CD4-positive, alpha-beta T cell treated with Interleukin-21 for 1 hour (primary cell): ENCODE measurements at regions not wholly inside any gene's neighbourhood (a gene's known extent, or its start where the extent isn't known, plus 50 kb on each side); places are given as distances from the start of the nearest gene placed in this dataset.
"Not testable (repeated sequence)": the region's sequence is repeated elsewhere in the genome, so short reads cannot be mapped to it uniquely, and the experiment has no call there.

Source experiments
- DNase-seq: peaks from one replicate; pipeline ENCODE4 v3.0.0-alpha.2; 2020

DNA sequence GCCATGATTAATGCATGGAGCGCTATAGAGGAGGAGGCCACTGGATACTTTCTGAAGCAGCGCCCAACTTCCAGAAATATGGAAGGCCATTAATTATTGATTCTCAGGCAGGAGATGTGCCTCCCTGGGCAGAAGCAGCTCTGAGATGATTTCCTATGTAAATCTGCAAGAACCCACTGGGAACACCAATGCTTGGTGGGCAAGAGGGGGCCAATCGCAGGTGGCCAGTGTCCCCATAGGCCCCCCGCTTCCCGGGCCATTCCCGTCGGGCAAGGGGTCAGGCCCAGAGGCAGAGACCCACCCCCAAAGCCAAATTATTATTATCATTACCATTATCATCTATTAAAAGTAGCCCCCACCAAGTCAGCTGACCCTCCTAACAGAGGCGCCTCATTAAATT is 288.0 kb upstream of the TLE3 start:
- no peak for DNase-seq

DNA sequence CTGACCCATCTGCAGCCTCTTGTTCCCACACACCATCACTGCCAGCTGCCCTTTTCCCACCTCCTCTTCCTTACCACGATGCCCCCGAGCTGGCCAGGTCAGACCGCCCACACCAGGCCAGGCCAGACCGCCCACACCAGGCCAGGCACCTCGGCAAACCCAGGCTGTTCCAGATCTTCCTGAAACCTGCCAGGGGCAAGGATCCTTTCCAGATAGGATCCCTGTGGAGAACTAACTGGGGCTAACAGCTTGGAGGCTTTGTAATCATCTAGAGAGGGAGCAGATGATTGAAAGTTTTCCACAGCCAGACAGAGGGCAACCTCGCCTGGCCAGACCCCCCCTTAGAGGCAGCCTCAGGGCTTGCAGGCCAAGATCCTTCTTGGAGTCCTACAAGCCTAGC is 287.3 kb upstream of the TLE3 start:
- DNase-seq, result no peak

GRCh38 chr15:70383856-70384255 is 286.1 kb upstream of the TLE3 start:
- no peak for DNase-seq

DNA sequence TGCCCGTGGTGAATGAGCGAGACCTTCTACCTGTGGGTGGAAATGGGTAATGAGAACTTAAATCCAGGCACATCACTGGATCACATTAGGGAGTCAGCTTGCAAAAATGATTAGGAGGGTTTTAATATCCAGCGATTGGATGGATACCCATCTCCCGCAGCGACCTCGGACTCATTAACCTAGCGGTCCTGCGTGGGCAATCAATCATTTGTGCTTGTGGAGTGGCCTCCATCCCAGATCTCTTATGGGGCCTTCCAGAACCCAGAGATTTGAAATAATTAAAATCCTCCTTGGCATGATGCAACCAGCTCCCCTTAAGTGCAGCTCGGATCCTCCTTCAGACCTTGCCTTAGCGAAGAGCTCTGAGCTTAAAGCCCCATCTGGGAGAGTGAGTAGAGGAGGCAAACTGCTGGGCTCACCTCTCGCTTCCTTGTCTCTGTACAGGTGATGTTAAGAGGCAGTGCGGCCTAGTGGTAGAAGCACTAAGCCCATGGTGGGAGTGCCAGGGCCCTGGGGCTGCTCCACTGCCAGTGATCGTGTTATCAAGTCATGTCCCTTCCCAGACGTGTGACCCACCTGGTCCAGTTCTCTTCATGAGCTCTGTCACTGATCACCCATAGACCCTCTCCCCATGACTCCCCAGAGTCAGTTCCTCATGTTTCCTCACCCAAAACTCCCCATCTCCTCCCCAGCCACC is 285.2 kb upstream of the TLE3 start:
- DNase-seq, result no peak

GRCh38 chr15:70382009-70382749 is 284.5 kb upstream of the TLE3 start:
- no peak for DNase-seq

DNA sequence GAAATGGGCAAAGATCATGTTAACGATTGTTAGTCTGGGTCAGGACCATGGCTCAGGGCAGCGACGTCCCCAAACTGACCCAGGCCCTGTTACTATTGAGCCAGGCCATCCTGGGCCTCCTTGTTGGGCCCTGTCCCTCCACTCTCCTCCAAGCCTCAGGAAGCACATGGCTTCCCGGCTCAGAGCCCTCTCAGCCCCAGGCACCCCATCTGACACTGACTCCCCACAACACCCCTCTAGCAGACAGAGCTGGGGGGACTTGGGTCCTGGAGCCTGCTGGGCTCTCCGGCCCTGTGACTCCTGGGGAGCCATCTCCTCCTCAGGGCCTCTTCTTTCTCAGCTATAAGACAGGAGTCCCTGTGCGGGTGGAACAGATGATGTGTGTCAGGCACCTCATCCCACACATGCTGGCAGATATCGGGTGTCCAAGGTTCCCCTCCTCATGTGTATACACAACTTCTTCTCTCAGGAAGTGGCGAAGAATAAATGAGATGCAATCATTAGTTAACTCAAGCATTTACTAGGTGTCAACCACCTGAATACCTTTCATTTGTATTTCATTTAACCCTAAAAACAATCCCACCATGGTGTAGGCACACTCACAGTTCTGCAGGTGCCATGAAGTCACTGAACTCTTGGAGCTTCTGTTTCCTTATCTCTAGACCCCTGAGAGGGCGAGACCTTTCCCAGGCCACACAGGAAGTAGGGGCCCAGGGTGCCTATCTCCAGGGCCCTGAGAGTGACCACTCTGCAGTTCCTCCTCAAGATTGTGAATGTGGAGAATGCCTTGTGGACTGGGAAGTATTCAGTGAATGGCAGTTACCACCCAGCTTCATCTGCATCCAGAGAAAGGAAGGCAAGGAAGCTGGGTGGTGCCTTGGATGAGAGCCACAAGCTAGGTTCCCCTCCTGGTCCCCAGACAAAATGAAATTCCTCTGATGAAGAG is 282.5 kb upstream of the TLE3 start:
- DNase-seq, result no peak

GRCh38 chr15:70379134-70379533 is 281.4 kb upstream of the TLE3 start:
- DNase-seq, result no peak

- no peak for DNase-seq
Observed at GRCh38 chr15:70378126-70379031, 280.7 kb upstream of the TLE3 start.

DNA sequence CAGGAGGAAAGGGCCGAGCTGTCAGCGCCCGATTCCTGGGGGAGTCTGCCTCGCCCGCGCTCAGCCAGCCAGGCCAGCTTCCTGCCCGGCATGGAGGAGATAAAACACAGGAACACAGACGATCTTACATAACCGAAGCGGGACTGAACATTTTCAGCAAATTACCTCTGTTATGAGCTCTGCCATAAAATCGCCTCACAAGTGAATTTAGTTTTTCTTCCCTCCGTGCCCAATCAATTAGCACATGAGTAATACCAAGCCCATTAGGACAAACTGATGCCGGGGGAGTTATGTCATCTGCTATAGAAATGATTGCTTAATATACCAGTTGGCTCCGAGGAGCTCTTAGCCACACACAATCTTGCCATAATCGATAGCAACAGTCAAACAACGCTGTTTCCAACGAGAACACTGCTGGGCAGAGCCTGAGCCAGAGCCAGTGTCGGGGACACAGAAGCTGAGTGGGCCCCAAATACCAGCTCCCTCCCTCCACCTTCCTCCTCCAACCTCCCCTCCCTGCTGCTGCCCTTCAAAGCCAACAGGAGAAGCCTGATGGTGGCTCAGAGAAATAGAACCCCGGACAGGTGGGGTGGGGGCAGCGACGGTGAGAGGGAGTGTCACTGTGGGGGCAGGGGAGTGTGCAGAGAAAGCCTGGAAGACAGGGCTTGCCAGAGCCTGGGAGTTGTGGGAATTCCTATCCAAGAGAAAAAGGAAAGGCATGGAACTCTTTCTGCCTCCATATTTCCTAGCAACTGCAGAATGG is 279.4 kb upstream of the TLE3 start:
- DNase-seq, result no peak

- no peak for DNase-seq
Observed at GRCh38 chr15:70376031-70376928, 278.6 kb upstream of the TLE3 start.

- DNase-seq, result no peak
Observed at GRCh38 chr15:70375586-70375985, 277.9 kb upstream of the TLE3 start.

DNA sequence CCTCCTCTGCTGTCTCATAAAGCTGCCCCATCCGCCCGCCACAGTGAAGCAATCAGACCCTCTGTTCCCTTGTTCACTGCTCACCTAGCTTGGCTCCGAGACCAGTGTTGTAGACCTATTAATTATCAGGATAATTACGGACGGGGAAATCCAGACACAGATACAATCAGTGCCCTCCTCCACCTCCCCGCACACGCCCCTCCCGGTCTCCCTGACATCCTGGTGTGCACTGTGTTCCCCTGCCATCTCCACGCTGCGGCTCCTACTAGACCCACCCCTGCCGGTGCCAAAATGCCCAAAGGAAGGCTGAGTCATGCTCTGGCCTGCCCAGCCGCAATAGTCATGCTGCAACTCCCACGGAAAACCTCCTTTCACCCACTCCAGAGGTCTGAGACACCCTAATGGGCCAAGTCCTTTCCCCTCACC is 277.3 kb upstream of the TLE3 start:
- no peak for DNase-seq

DNA sequence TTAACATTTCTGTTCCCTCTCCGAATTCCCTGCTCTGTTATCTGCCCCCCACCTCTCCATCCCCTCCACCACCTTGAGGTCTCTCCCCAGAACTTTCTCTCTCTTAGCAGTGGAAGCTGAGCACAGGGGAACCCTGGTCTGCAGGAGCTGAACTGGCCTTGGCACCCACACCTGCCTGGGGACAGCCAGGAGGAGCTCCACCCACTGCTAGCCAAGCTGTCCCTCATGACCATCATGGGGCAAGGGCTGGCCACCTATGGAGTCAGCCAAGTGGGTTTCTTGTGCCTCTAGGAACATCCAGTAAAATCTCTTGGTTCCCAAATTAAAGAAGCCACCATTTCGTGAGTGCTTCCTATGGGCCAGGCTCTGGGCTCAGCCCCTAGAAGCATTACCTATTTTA is 276.4 kb upstream of the TLE3 start:
- no peak for DNase-seq

DNA sequence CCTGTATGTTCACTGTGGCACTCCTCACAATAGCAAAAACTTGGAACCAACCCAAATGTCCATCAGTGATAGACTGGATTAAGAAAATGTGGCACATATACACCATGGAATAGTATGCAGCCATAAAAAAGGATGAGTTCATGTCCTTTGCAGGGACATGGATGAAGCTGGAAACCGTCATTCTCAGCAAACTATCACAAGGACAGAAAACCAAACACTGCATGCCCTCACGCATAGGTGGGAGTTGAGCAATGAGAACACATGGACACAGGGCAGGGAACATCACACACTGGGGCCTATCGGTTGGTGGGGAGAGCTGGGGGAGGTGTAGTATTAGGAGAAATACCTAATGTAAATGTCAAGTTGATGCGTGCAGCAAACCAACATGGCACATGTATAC is 275.7 kb upstream of the TLE3 start:
- not testable (repeated sequence) for DNase-seq

DNA sequence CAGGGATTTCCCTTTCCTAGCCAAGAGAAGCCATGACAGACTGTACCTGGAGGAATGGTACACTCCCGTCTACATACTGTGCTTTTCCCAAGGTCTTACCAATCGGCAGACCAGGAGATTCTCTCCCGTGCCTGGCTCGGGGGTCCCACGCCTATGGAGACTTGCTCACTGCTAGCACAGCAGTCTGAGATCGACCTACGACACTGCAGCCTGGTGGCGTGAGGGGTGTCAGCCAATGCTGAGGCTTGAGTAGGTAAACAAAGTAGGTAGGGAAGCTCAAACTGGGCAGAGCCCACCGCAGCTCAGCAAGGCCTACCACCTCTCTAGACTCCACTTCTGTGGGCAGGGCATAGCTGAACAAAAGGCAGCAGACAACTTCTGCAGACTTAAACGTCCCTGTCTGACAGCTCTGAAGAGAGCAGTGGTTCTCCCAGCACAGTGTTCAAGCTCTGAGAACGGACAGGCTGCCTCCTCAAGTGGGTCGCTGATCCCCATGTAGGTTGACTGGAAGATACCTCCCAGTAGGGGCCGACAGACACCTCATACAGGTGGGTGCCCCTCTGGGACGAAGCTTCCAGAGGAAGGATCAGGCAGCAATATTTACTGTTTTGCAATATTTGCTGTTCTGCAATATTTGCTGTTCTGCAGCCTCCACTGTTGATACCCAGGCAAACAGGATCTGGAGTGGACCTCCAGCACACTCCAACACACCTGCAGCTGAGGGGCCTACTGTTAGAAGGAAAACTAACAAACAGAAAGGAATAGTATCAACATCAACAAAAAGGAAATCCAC is 270.4 kb upstream of the TLE3 start:
- not testable (repeated sequence) for DNase-seq

DNA sequence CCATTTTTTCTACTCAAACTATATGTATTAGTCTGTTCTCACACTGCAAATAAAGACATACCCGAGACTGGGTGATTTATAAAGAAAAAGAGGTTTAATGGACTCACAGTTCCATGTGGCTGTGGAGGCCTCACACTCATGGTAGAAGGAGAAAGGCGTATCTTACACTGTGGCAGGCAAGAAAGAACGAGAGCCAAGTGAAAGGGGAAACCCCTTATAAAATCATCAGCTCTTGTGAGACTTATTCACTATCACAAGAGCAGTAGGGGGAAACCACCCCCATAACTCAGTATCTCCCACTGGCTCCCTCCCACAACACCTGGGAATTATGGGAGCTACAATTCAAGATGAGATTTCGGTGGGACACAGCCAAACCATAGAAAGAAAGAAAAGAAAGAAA is 266.3 kb upstream of the TLE3 start:
- not testable (repeated sequence) for DNase-seq

DNA sequence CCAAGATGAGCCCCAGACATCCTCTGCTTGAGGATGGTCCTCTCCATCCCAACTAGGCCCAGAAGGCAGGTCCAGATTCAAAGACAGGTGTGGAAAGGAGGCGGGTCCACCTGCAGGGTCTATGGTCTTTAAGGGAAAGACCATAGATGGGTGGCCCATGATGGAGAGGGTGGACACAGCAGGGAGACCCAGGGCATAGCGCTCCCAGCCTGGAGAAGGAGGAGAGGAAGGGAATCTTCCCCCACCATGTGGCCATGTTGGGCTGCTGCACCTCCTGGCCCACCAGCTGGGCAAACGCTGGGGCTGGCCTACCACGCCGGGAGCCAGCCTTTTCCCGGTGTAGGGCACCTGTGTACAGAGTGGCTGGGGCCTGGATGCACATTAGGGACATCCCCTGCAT is 265.2 kb upstream of the TLE3 start:
- DNase-seq, result no peak

DNA sequence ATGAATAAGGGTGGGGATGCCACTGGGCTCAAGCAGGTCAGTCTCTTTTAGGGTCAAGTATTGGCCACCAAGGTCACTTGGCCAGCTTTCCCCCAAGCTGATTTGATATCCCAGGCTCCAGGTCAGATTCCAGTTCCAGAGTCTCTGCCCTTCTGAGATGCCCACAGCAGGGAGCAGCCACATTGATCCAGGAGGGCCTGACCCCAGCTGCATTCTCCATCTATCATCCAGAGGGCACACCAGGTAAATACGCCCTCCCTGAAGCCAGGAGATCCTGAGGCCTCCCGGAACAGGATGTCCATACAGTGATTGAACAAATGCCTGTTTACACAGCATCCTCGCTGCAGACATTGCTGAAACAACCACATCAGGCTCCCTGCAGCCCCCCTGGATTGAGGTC is 264.6 kb upstream of the TLE3 start:
- no peak for DNase-seq

- DNase-seq, result no peak
Observed at GRCh38 chr15:70361891-70362290, 264.2 kb upstream of the TLE3 start.

GRCh38 chr15:70361106-70361505 is 263.4 kb upstream of the TLE3 start:
- no peak for DNase-seq
